GM10248 (cell line): ENCODE measurements at regions not wholly inside any gene's neighbourhood (a gene's known extent, or its start where the extent isn't known, plus 50 kb on each side); places are given as distances from the start of the nearest gene placed in this dataset.

Experiments
- CTCF ChIA-PET: fragments of 300-600 bp; sonication (Branson Sonifier 250); formaldehyde crosslinking; extraction: SDS; loops from one replicate; lab custom pipeline; 2021; ENCODE audit warnings: antibody characterized with exemption; lab: Yijun Ruan, JAX
- POLR2A ChIA-PET: fragments of 350-650 bp; sonication (Branson Sonifier 250); formaldehyde crosslinking; extraction: SDS; loops from one replicate; lab custom pipeline; 2020; ENCODE audit warnings: antibody characterized with exemption; lab: Yijun Ruan, JAX
- DNase-seq: peaks from one replicate; pipeline ENCODE4 v3.0.0; 2012; ENCODE audit errors: extremely low spot score
- TF ChIP-seq, protein P1 (sequence below): IDR thresholded peaks from 2 replicates; pipeline ENCODE4 v1.5.1; 2012; ENCODE audit warnings: mild to moderate bottlenecking, low read depth; ENCODE audit errors: extremely low read depth, missing control alignments, control extremely low read depth

DNA sequence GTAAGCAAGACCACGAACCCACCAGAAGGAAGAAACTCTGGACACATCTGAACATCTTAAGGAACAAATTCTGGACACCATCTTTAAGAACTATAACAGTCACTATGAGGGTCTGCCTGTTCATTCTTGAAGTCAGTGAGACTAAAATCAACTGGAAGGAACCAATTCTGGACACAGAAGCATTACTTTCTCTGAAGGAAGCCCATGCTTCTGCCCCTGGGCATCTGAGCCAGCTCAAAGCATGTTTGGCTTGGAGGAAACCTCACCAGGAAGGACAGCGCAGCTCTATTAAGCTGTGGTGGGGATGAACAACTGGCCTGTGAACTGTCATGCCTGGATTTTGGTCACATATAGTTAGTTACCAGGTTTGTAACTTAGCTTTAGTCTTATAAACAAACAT is 132.4 kb upstream of the GDF10 start:
- TF ChIP-seq, protein P1, sequence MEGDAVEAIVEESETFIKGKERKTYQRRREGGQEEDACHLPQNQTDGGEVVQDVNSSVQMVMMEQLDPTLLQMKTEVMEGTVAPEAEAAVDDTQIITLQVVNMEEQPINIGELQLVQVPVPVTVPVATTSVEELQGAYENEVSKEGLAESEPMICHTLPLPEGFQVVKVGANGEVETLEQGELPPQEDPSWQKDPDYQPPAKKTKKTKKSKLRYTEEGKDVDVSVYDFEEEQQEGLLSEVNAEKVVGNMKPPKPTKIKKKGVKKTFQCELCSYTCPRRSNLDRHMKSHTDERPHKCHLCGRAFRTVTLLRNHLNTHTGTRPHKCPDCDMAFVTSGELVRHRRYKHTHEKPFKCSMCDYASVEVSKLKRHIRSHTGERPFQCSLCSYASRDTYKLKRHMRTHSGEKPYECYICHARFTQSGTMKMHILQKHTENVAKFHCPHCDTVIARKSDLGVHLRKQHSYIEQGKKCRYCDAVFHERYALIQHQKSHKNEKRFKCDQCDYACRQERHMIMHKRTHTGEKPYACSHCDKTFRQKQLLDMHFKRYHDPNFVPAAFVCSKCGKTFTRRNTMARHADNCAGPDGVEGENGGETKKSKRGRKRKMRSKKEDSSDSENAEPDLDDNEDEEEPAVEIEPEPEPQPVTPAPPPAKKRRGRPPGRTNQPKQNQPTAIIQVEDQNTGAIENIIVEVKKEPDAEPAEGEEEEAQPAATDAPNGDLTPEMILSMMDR: no peak
- CTCF ChIA-PET: no interaction called here

DNA sequence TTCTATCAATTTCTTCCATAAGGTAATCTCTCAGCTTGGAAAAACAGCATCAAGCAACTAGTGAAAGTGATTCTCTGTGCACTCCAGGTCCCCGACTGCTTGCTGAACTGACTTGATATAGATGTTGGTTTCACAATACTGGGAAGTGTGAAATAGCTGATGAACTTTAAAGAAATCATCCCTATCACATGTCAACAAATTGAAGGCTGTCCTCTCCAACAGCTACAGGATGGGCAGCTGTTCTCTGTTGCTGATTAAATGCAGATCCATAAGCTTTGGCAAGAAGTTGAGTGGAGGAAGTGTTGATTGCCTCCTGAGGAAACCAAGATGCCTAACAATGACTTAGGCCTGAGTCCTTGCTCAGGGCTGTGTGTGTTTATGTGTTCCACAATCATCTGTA is 130.4 kb upstream of the GDF10 start:
- TF ChIP-seq, protein P1: no peak
- ChIA-PET POLR2A (no interaction called here), CTCF (interaction anchor here (1.1 kb wide), 1 partner anchor 17 kb away, joined by 4 read pairs; no protein-coding TSS in a partner anchor)
- DNase-seq: no peak

More for the DNA sequence above, 132.4 kb upstream of the GDF10 start:
- POLR2A ChIA-PET: no interaction called here
- DNase-seq: no peak

GRCh38 chr10:47173929-47174442 is 126.0 kb upstream of the GDF10 start:
- TF ChIP-seq, protein P1: no peak
- ChIA-PET CTCF (no interaction called here), POLR2A (no interaction called here)
- DNase-seq: no peak

DNA sequence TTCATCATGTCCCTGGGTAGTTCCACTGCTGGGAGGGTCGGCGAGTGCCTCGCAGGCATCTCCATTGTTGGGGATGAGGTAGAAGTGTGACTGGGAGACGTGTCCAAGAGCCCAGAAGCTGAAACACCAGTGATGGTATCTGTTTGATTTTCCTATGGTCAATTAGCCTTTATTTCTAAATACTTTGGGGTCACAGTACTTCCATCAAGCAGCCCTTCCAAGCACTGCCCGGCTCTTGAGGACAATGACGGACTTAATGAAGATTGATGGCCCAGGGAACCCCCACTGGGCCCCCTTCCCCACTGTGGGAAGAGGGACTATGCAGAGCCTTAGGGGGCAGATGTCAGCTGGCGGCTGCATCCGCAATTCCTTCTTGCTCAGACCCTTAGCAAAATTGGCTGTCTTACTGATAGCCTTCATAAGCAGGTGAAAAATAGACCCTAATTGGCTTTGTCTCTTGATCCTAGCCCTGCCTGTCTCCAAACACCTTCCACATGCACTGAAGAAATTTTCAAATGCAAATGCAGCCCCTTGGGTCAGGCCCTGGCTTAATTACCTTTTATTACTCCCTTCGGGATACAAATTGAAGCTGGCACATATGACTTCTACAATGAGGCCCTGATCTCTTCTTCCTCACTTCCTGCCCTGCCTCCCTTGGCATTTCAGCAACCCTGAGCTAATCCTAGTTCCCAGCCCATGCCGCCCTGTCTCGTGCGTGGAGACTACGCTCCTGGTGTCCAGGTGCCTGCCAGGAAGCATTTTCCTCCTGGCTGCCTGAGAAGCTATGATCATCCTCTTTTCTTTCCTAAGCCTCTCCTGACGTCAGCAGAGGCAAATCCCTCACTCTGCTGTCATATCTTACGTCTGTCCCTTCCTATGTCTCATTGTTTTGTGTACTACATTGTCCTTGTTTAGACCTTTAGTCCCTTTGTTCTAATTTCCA is 124.5 kb upstream of the GDF10 start:
- TF ChIP-seq, protein P1: no peak
- ChIA-PET CTCF (no interaction called here), POLR2A (no interaction called here)
- DNase-seq: no peak

GRCh38 chr10:47176206-47176902 is 123.6 kb upstream of the GDF10 start:
- no peak for DNase-seq
- TF ChIP-seq, protein P1: no peak
- POLR2A ChIA-PET: no interaction called here
- CTCF ChIA-PET: no interaction called here
